Kidney (tissue), 13 donors: ENCODE measurements at regions not wholly inside any gene's neighbourhood (a gene's known extent, or its start where the extent isn't known, plus 50 kb on each side); places are given as distances from the start of the nearest gene placed in this dataset.

Experiments used
- DNase-seq, 5 donors: peaks; one replicate each; pipeline ENCODE4 v3.0.0-alpha.2; 2013 to 2020
- FAIRE-seq: peaks from 2 replicates; lab custom pipeline; 2012; peaks lifted over from hg19 to GRCh38; lab: Jason Lieb, UNC
- H3K27ac ChIP-seq, 2 donors: one replicate each; pipeline ENCODE4 v1.7.0; 2013; ENCODE audit warnings: low read depth in 2 of 2, low read length in 2 of 2, inconsistent platforms in 1 of 2
- H3K27me3 ChIP-seq: one replicate; pipeline ENCODE4 v1.7.1; 2013; ENCODE audit warnings: low read length, inconsistent platforms; ENCODE audit not compliant: control insufficient read depth, insufficient read depth
- H3K36me3 ChIP-seq, 3 donors: one replicate each; pipeline versions ENCODE4 v1.7.0 to v1.7.1; 2013; ENCODE audit warnings: low read length in 3 of 3, control low read depth in 1 of 3, inconsistent platforms in 1 of 3; ENCODE audit not compliant: insufficient read depth in 3 of 3, control insufficient read depth in 2 of 3
- H3K4me1 ChIP-seq, 3 donors: one replicate each; pipeline versions ENCODE4 v1.7.0 to v1.7.1; 2013; ENCODE audit warnings: low read length in 3 of 3, inconsistent platforms in 1 of 3, low read depth in 1 of 3; ENCODE audit not compliant: control insufficient read depth in 2 of 3, insufficient read depth in 2 of 3
- H3K4me3 ChIP-seq, 3 donors: one replicate each; pipeline versions ENCODE4 v1.7.0 to v1.8.1; 2013; ENCODE audit warnings: low read length in 3 of 3, control low read depth in 1 of 3, inconsistent platforms in 1 of 3
- H3K9ac ChIP-seq, 3 donors: one replicate each; pipeline versions ENCODE4 v1.7.0 to v1.7.1; 2013; ENCODE audit warnings: low read length in 3 of 3, control low read depth in 1 of 3, inconsistent platforms in 1 of 3
- H3K9me3 ChIP-seq, 3 donors: one replicate each; pipeline versions ENCODE4 v1.7.0 to v1.7.1; 2013; ENCODE audit warnings: low read length in 3 of 3, control low read depth in 1 of 3, inconsistent platforms in 1 of 3; ENCODE audit not compliant: control insufficient read depth in 2 of 3, insufficient read depth in 1 of 3
- intact Hi-C: fragments of 100-400 bp; cut with DNase I; formaldehyde crosslinking; loops from one replicate; pipeline ENCODE4 v1.11.1; 2022
- TF ChIP-seq, protein P1 (sequence below): IDR thresholded peaks from 3 replicates; pipeline ENCODE4 v1.5.1; 2012; ENCODE audit warnings: mild to moderate bottlenecking, moderate library complexity, borderline replicate concordance; ENCODE audit not compliant: insufficient read depth; ENCODE audit errors: extremely low read depth
- donor health status: control.
- donor health status: control.
- donor health status: control.
- donor health status: control.
- donor health status: control.
- donor health status: DM: yes; HTN: yes; CAD: no.
- donor health status: Normal renal cell carcinoma (clear cell type).

DNA sequence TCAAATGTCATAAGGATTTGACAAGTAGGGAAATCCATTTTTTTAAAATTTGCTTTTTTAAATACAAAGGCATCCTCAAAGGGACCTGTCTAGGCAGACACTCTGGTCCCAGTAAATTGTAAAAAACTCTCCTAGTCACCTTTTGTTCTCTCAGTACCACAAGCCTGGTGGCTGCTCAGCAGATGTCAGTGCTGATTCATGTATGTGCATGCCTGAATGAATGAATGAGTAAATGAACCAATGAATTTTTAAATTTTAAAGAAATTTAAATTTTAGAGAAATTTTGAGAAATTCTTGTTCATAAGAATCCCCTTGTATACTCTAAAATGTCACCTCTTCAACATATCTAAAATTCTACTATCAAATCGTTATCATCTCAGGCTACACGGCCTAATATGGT, 199.5 kb downstream of the TLE3 start:
- Histone ChIP-seq H3K4me3 (no peak overlapping the region), H3K4me1 (no peaks in the 10 kb centered on the region)
- intact Hi-C loops: no loop called here

DNA sequence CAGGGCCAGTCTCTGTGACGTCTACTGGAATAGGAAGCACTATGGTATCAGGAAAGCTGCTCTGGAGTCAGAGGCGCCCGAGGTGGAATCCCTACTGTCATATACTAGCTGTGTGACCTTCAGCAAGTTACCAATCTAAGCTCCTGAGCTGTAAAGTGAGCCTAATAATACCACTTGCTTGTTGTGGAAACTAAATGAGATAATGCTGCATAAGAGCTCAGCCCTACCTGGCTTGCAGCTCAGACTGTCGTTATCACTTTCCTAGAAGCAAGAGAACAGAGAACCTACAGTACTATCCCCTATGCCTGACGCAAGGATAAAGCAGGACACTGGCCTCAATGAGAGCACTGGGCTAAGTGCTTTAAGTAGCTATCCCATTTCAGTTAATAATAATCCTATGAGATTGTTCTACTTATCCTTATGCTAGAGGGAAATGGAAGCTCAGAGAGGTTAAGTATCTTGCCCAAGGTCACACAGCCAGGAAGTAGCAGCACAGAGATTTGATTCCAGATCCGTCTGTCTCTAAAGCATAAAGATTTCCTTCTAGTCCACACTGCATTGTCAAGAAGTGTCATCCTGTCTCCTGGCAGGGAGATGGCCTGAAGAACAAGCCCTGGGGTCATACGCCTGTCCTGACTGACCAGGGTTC, 195.2 kb downstream of the TLE3 start:
- TF ChIP-seq, protein P1, sequence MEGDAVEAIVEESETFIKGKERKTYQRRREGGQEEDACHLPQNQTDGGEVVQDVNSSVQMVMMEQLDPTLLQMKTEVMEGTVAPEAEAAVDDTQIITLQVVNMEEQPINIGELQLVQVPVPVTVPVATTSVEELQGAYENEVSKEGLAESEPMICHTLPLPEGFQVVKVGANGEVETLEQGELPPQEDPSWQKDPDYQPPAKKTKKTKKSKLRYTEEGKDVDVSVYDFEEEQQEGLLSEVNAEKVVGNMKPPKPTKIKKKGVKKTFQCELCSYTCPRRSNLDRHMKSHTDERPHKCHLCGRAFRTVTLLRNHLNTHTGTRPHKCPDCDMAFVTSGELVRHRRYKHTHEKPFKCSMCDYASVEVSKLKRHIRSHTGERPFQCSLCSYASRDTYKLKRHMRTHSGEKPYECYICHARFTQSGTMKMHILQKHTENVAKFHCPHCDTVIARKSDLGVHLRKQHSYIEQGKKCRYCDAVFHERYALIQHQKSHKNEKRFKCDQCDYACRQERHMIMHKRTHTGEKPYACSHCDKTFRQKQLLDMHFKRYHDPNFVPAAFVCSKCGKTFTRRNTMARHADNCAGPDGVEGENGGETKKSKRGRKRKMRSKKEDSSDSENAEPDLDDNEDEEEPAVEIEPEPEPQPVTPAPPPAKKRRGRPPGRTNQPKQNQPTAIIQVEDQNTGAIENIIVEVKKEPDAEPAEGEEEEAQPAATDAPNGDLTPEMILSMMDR: no peak
- Histone ChIP-seq H3K4me3 (no peak overlapping the region), H3K27me3 (no peaks in the 10 kb centered on the region), H3K9me3 (no peaks in the 10 kb centered on the region), H3K4me1 (no peaks in the 10 kb centered on the region), H3K36me3 (no peaks in the 10 kb centered on the region), H3K9ac (no peak overlapping the region), H3K27ac (no peak overlapping the region)
- intact Hi-C loops: no loop called here
- DNase-seq: no peak
- FAIRE-seq: no peak

More for the DNA sequence above, 199.5 kb downstream of the TLE3 start:
- DNase-seq (no peak), FAIRE-seq (no peak)
- no peak overlapping the region for H3K27ac ChIP-seq
- H3K27me3 ChIP-seq: no peaks in the 10 kb centered on the region
- no peaks in the 10 kb centered on the region for H3K36me3 ChIP-seq
- TF ChIP-seq, protein P1: no peak
- H3K9ac ChIP-seq: no peak overlapping the region
- no peaks in the 10 kb centered on the region for H3K9me3 ChIP-seq

DNA sequence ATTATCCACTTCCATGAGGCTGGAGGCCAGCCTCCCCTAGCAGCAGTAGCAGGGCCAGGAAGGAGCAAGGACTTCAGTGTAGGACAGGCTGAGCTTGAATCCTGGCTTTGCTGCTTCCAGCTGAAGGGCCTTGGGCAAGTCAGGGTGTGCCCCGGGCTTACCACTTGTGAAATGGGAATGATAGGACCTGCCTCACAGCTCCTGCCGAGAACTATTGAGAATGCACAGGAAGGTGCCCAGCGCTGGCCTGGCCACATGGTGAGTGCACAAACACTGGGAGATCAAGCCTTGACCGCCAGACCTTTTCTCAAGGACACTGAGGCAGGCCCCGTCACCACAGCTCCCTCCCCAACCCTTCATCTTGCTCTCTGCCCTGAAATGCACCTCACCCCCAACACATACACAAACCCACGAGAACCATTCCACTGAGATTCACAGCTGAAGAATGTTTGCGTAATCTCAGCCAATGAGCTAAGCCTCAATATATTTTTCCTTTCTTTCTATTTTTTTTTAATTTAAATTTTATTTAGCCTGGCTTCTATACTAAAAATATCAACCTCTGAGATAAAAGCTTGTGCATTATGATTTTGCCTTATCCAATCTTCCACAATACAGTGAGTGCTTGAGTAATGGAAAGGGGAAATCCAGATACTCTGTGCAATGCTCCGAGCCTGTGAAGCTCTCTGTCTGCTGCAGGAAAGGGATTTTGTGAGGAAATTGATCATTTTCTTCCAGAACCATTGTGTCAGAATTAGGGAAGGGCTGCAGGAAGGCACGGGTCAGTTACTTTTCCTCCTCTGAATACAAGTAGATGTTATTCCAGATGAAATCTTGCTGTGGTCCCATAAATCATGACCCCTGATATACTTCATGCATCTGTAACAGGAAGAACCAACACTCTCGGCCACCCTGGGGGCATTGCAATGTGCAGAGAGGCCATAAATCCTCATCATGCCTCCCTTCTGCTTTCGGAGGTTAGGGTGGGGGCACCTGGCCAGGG, 193.9 kb downstream of the TLE3 start:
- Histone ChIP-seq H3K4me3 (no peak overlapping the region), H3K9ac (no peak overlapping the region), H3K36me3 (no peaks in the 10 kb centered on the region), H3K9me3 (no peaks in the 10 kb centered on the region), H3K4me1 (no peaks in the 10 kb centered on the region), H3K27ac (no peak overlapping the region), H3K27me3 (no peaks in the 10 kb centered on the region)
- FAIRE-seq (no peak), DNase-seq (peak in 4 of 5 donors; percentile 44 to 69 (median 55))
- intact Hi-C loops: no loop called here
- TF ChIP-seq, protein P1: no peak
